ENCODE measurements at regions not wholly inside any gene's neighbourhood (a gene's known extent, or its start where the extent isn't known, plus 50 kb on each side); places are given as distances from the start of the nearest gene placed in this dataset.
"Not testable (repeated sequence)": the region's sequence is repeated elsewhere in the genome, so short reads cannot be mapped to it uniquely, and the experiment has no call there.

DNA sequence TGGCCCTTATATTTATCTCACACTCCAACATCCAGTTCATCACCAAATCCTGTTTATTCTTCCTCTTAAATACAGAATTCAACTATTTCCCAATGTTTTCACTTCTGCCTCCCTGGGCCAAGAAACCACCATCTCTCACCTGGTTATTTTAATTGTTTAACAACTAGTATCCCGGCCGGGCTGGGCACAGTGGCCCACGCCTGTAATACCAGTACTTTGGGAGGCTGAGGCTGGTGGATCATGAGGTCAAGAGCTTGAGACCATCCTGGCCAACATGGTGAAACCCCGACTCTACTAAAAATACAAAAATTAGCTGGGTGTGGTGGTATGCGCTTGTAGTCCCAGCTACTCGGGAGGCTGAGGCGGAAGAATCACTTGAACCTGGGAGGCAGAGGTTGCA, 120.9 kb upstream of the GOLGA6L4 start:
- TF ChIP-seq HMGA2 (CRISPR knock-in tag; IDR thresholded peaks at IDR 0.05) = not testable (repeated sequence)
- TF ChIP-seq, protein P1, sequence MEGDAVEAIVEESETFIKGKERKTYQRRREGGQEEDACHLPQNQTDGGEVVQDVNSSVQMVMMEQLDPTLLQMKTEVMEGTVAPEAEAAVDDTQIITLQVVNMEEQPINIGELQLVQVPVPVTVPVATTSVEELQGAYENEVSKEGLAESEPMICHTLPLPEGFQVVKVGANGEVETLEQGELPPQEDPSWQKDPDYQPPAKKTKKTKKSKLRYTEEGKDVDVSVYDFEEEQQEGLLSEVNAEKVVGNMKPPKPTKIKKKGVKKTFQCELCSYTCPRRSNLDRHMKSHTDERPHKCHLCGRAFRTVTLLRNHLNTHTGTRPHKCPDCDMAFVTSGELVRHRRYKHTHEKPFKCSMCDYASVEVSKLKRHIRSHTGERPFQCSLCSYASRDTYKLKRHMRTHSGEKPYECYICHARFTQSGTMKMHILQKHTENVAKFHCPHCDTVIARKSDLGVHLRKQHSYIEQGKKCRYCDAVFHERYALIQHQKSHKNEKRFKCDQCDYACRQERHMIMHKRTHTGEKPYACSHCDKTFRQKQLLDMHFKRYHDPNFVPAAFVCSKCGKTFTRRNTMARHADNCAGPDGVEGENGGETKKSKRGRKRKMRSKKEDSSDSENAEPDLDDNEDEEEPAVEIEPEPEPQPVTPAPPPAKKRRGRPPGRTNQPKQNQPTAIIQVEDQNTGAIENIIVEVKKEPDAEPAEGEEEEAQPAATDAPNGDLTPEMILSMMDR (IDR thresholded peaks at IDR 0.05) = not testable (repeated sequence)
